DMS114 treated with DMSO at 0.1 percent for 48 hours (cell line): ENCODE measurements at regions not wholly inside any gene's neighbourhood (a gene's known extent, or its start where the extent isn't known, plus 50 kb on each side); places are given as distances from the start of the nearest gene placed in this dataset.

ENCODE experiments used
- DNase-seq: peaks from one replicate; lab custom pipeline; 2025; ENCODE audit not compliant: unreplicated experiment; lab: John Stamatoyannopoulos, UW

- DNase-seq: no peak
Observed at GRCh38 chr15:77716632-77717332, 84.1 kb upstream of the LINGO1 start.

GRCh38 chr15:77715860-77716259 is 83.1 kb upstream of the LINGO1 start:
- no peak for DNase-seq

- no peak for DNase-seq
Observed at GRCh38 chr15:77715051-77715450, 82.3 kb upstream of the LINGO1 start.

- DNase-seq: no peak
Observed at GRCh38 chr15:77714555-77714954, 81.8 kb upstream of the LINGO1 start.

- no peak for DNase-seq
Observed at GRCh38 chr15:77714023-77714422, 81.3 kb upstream of the LINGO1 start.

GRCh38 chr15:77713281-77713680 is 80.6 kb upstream of the LINGO1 start:
- no peak for DNase-seq

- DNase-seq: no peak
Observed at GRCh38 chr15:77712438-77712837, 79.7 kb upstream of the LINGO1 start.

- no peak for DNase-seq
Observed at GRCh38 chr15:77710637-77711036, 77.9 kb upstream of the LINGO1 start.

GRCh38 chr15:77710206-77710605 is 77.5 kb upstream of the LINGO1 start:
- no peak for DNase-seq

- DNase-seq: no peak
Observed at GRCh38 chr15:77709135-77709886, 76.6 kb upstream of the LINGO1 start.

GRCh38 chr15:77706482-77707244 is 74.0 kb upstream of the LINGO1 start:
- no peak for DNase-seq

- DNase-seq: no peak
Observed at GRCh38 chr15:77702211-77702957, 69.7 kb upstream of the LINGO1 start.

GRCh38 chr15:77698481-77698880 is 65.8 kb upstream of the LINGO1 start:
- DNase-seq: no peak

GRCh38 chr15:77697893-77698292 is 65.2 kb upstream of the LINGO1 start:
- no peak for DNase-seq

- no peak for DNase-seq
Observed at GRCh38 chr15:77696871-77697270, 64.2 kb upstream of the LINGO1 start.

- no peak for DNase-seq
Observed at GRCh38 chr15:77695961-77696582, 63.4 kb upstream of the LINGO1 start.

- no peak for DNase-seq
Observed at GRCh38 chr15:77695548-77695947, 62.8 kb upstream of the LINGO1 start.

GRCh38 chr15:77693576-77693975 is 60.9 kb upstream of the LINGO1 start:
- DNase-seq: no peak

GRCh38 chr15:77692614-77693013 is 59.9 kb upstream of the LINGO1 start:
- DNase-seq: no peak

GRCh38 chr15:77691607-77692006 is 58.9 kb upstream of the LINGO1 start:
- no peak for DNase-seq

- DNase-seq: no peak
Observed at GRCh38 chr15:77689821-77690220, 57.1 kb upstream of the LINGO1 start.
